GM21576 (cell line): ENCODE measurements at regions not wholly inside any gene's neighbourhood (a gene's known extent, or its start where the extent isn't known, plus 50 kb on each side); places are given as distances from the start of the nearest gene placed in this dataset.

ENCODE experiments used
- ATAC-seq: cut with Tn5 transposase; IDR thresholded peaks from one replicate; pipeline ENCODE4 v1.9.1; 2021; ENCODE audit warnings: mild to moderate bottlenecking, moderate library complexity; ENCODE audit not compliant: unreplicated experiment

DNA sequence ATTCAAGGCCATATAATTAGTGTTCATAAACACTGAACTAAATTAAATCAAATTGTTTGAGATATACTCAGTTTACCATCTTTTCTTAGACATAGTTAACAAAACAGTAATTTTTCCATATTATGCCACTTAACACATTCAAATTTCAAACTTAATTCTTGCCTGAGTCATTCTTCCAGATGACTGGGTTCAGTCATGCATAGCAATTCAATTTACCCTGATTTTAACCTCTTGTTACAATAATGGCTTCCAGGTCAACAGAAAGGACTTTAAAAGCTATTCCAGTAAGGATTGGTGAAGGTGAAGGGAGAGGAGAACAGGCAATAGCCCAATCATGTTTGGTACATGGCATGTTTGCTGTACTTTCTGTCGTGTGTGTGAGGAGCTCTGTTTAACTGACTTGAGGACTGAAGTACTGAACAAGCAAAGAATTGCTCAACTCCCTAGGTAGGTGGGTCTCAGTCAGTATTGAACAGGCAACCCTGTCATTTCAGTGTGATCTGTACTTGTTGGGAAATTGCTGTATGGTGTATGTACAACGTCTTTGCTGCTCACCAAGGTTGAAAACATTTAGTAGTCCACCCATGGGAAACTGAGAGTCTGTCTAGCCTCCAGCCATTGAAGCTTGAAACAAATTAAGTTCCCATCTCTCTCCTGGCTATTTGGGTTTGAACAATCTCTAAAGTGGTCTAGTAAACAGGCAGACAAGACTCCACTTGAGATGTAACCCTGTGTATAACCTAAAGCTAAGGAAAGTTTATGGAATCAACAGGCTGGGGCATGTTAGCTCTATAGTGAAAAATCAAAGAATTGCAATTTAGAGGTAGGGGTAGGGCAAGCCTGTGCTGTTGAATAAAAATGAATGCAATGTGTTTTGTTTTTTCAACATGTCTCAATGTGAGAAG, 327.2 kb downstream of the BTG1 start:
- no peak for ATAC-seq

- ATAC-seq: no peak
Measured at GRCh38 chr12:91817517-91817916, 328.1 kb downstream of the BTG1 start.

DNA sequence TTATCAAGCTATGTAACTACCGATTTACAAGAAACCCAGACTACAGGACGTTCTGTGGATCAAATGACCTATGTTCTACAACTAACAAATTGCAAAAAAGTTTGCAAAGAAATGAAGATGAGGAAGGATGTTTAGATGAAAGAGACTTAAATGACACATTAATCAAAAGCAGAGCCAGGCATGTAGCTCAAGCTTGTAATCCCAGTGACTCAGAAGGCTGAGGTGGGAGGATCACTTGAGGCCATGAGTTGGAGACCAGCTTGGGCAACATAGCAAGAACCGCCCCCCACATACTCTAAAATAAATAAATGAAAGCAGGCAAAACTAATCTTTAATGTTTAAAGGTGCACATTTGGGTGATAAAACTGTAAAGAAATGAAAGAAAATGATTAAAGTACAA, 331.9 kb downstream of the BTG1 start:
- no peak for ATAC-seq

DNA sequence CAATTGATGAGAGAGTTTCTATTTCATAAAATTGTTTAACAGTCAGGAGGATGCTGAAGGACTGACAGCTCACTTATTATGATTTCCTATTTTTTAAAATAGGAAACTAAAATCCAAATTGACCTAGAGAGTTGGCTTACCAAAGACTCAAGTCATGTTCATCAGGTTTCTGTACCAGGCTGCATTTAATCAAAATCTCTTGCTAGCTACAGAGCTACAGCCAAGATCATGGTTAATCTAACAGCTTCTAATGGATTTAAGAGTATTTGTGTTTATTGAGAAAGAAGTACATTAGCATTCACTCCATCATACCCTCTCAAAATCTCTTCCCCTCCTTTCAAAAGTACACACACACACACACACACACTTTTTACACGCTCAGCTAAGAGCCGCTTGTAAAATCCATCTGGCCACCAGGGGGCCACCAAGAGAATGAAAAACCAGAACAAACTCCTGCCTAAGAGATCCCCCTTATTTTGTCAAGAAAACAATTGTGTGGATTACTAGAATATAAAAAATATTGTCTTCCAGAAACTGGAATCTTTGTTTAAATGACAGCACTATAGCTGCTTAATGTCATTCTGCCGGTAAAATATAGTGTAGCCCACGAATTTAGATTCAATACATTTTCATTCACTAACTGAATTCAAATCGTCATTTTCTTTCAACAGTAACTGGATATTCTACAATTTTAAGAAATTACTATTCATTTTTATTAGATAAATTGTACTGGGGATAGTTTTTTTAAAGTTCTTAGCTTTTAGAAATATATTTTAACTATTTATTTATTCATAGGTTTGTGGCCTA, 334.0 kb downstream of the BTG1 start:
- peak; percentile 84 for ATAC-seq

GRCh38 chr12:91810531-91811451, 334.9 kb downstream of the BTG1 start:
- ATAC-seq: no peak

DNA sequence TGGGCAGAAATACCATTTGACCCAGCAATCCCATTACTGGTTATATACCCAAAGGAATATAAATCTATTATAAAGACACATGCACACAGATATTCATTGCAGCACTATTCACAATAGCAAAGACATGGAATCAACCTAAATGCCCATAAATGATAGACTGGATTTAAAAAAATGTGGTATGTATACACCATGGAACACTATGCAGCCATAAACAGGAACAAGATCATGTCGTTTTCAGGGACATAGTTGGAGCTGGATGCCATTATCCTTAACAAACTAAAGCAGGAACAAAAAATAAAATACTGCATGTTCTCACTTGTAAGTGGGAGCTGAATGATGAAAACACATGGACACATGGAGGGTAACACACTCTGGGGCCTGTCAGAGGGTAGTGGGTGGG, 335.6 kb downstream of the BTG1 start:
- no peak for ATAC-seq

DNA sequence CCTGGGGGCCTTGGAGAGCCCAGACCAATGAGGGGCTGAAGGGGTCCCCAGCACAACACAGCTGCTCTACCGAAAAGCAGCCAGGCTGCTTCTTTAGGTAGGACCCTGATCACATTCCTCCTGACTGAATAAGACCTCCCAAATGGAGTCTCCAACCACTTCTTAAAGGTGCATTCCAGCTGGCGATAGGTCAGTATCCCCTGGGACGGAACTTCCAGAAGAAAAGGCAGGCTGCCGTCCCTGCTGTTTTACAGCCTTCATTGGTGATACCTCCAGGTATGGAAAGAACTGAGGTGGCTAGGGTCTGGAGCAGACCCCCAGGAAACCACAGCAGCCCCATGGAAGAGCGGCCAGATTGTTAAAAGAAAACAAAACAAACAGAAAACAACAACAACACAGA, 340.6 kb downstream of the BTG1 start:
- no peak for ATAC-seq

GRCh38 chr12:91804533-91804932, 341.1 kb downstream of the BTG1 start:
- ATAC-seq: no peak

- ATAC-seq: no peak
Measured at GRCh38 chr12:91801048-91801447, 344.6 kb downstream of the BTG1 start.

- ATAC-seq: no peak
Measured at GRCh38 chr12:91793676-91794075, 352.0 kb downstream of the BTG1 start.

DNA sequence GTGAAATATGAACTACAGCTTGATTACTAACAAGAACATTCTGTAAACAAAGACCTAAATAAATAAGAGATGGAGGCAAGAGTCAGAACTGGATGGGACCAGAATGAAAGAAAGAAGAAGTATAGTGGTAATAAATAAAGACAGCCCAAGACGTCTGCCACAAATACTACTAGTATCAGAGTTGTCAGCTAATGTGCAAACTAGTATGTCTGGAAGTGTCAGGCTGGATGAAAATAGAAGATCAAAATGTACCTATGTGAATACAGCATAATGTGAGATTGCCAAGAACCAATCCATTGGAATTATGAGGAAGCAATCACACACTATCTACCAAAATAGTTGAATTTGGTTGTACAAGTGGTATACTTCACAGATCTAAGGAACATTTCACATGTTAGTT, 353.0 kb downstream of the BTG1 start:
- ATAC-seq: no peak

DNA sequence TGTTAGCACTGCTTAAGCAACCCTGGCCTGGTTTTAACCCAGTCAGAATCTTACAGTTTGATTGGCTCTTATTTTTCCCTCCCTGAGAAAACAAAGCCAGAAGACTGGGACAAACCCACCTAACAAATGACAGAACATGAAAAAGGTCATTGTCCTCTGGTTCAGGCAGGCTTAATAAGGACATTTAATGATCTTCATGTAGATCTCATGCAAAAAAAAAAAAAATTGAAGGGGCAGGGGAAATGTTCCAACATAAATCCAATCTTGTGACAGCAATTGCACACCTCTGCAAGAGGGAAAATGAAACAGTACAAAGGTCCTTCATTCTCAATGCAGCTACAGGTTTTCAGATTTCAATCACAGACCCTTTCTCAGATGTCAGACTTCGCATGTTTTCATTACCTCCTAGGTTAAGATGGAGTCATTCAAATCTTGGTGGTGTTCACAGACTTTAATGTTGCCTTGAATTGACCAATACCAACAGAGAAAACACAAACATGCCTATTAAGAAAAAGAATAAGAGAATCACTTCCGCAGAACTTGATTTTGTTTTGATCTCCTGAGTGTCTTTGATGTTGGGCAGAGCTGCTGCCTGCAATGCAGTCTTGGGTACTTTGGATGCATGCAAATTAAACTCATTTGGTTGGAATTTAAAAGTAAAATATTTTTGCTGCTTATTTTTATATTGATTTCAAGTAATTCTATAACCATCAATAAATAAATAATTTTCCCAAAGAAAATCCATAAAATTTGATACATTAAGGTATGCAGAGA, 359.0 kb downstream of the BTG1 start:
- ATAC-seq: no peak

DNA sequence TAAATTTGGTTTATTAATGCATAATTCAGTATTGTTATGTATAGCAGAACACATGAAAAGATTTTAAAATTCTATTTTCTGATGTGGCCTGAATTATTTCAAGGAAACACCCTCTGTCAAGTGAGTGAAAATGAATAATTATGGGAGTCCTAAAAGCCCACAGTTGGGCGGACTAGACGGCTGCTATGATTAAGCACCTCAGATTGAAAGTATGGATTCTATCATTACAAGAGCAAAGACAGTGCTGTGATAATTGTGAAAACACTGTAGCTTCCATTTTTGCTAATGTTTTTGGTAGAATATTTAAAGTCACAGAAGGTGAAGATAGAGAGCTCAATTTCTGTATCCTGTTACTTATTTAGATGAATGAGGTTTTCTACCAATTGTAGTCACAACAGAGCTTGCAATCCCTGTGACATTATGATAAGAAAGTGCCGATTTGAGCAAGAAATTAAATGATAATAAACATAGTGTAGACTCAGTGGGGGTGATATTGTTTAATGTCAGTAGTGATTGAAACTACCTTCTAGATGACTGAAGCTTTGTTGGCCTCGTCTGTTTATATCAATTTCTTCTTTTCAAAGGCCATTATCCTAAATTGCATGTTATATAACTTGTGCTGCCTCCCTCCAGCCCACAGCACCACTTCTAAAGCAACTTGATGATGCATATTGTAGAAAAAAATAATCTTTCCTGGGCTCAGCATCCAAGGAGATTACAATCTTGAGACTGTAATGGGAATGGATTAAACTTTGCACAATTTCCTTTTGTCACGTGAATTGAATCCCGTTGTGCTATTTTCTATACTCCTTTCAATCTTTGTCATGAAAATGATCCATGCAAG, 359.8 kb downstream of the BTG1 start:
- no peak for ATAC-seq

GRCh38 chr12:91781114-91781513, 364.5 kb downstream of the BTG1 start:
- ATAC-seq: no peak

- peak; percentile 90 for ATAC-seq
Measured at GRCh38 chr12:91778938-91779400, 366.7 kb downstream of the BTG1 start.

DNA sequence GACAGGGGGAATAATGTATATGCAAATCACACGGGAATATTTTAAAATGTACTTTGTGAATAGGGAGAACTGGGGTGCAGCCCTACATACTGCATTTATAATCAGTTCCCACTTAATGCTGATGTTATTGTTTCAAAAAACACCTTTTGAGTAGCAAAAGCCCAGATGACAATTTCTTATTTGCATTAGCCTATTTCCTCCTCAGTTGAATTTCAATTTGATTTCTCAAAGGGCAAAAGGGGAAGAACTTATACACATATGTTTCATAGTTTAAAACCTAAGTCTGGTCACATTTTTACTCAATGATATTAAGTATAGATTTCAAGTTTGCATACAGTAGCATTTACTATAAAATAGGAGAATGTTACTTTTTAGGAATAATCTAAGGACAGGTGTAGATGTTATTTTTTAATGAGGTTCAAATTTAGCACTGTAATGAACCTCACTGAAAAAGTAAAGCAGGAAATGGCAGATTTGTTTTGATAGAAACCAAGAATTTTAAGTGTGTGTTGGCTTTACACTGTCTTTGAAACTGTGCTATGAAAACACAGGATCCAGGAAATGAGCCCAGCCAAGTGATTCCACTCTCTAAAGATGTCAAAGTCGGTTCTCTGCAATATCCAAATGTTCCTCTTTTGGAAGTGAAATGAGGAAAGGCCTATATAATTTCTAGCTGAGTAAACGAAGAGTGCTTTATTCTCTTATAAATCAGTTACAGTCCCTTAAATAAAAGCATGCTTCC, 367.4 kb downstream of the BTG1 start:
- peak; percentile 61 for ATAC-seq

- ATAC-seq: no peak
Measured at GRCh38 chr12:91777268-91777992, 368.2 kb downstream of the BTG1 start.

DNA sequence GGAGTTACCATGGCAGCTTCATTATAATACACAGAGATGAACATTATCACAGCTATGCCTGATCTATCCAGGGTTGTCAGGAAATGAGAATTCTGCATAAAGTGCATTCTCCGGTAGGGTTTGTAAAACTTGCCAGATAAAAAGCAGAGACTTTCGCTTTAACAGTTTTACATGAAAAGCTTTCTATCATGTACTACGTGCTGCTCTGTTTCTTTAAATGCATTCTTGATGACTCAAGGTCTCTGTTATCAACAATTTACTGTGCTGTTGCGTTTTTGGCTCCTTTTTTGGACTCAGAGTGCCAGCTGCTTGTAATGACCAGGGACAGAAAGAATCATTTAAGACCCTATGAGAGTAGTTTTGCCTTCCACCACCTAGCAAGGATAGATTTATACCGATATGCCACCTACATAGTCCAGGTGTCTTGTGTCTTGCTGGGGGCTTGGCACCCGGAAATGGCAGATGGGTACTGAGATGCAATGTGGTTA, 371.2 kb downstream of the BTG1 start:
- no peak for ATAC-seq
